Stimulated activated CD4-positive, alpha-beta T cell treated with anti-CD3 and anti-CD28 coated beads, Interleukin-1b, Interleukin-23, amount 100 ng/mL, for 24 hours (primary cell): ENCODE measurements at regions not wholly inside any gene's neighbourhood (a gene's known extent, or its start where the extent isn't known, plus 50 kb on each side); places are given as distances from the start of the nearest gene placed in this dataset.
A peak's percentile ranks its signal among the peaks of the same experiment; 100 is the strongest.

Experiments
- DNase-seq, 4 experiments: peaks; one replicate each; pipeline ENCODE4 v3.0.0-alpha.2; 2020; ENCODE audit warnings: low read depth in 4 of 4, low spot score in 1 of 4

DNA sequence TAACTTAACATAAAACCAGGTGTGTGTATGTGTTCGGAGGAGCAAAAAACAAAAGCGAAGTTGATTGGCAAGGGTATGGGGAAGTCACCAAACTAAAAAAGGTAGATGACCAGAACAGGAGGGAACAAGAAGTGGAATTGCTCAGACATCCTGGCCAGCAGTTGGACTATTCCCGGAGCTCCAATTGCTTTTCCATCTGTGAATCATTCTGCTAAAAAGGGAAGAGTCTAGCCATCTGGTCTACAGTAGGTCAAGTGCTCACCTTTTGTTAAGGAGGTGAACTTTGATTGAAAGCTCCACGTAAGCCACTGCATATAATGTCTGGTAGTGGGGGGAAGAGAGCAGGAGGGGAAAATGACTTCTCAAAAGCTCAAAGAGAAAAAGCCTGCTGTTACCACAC, 50.0 kb upstream of the BET1 start:
- DNase-seq: no peak

DNA sequence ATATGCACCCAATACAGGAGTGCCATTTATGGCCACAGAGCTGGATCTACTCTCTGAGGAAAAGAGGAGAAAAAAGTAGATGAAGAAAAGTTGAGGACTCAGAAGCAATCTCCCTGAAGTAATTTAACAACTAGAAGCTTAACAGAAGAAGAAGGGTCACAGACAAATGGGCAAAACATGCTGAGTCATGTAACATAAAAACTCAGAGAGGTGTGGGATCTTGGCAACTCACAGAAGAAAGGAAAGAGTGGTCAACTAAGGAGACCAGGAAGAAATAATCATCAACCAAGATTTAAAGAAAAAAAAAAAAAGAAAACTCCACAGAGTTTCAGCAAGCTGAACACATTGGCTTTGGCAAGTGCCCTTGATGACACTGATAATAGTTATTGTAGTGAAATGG, 51.8 kb upstream of the BET1 start:
- no peak for DNase-seq

DNA sequence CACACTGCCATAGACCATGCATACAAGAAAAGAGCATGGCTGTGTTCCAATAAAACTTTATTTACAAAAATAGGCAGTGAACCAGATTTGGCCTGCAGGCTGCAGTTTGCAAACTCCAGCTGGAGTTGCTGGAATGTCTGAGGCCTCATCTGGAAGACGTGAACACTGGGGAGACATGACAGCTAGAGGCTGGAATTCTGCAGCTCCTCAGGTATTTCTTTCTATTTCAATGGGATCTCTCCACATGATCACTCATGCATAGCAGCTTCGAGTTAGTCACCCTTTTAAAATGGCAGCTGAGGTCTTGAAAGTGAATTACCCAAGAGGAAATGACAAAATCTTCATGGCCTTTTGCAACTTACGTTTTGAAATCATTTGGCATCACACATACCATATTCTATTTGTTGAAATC, 52.6 kb upstream of the BET1 start:
- DNase-seq: no peak

DNA sequence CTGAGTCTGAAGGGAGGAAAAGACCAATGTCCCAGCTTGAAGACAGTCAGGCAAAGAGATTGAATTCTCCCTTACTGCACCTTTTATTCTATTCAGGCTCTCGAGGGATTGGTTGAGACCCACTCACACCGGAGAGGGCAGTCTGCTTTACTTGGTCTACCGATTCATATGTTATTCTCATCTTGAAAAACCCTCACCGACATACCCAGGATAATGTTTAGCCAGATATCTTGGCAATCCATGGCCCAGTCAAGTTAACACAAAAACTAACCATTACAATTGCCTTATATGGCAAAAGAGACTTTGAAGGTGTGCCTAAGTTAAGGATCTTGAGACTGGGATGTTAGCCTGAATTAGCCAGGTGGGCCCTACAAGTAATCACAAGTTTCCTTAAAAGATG, 53.8 kb upstream of the BET1 start:
- DNase-seq: no peak

DNA sequence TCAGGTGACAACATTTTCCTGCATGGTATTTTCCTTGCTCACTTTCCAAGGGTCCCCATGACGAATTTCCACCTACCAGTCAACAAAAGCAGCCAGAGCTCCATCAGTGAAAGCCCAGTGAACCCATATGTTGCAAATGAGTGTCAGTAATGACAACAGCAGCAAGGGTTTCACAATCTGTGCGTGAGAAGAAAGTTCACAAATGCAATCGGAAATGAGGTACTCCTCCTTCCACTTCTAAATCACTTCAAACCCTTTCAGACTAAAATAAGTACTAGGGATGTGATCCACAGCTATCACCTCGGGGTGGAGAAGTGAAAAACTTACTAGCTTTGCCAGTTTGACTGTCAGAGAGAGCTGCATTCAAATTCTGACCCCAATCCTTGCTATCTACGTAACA, 55.6 kb upstream of the BET1 start:
- DNase-seq: no peak

DNA sequence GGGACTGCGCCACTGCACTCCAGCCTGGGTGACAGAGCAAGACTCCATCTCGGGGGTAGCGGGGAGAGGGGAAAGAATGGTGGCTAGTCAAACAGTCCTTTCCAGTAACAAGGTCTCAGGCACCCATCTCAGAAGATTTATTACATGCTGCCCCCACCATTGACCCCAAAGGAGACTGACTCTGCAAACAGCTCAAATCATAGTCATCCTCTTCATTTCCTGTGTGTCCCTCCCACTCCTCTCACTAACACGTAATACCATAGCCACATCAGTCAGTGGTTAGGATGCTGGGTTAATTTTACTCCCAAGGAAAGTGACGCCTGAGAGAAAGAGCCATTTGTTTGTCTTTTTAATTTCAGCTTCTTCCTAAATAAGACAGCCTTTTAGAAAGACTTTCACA, 56.6 kb upstream of the BET1 start:
- no peak for DNase-seq

DNA sequence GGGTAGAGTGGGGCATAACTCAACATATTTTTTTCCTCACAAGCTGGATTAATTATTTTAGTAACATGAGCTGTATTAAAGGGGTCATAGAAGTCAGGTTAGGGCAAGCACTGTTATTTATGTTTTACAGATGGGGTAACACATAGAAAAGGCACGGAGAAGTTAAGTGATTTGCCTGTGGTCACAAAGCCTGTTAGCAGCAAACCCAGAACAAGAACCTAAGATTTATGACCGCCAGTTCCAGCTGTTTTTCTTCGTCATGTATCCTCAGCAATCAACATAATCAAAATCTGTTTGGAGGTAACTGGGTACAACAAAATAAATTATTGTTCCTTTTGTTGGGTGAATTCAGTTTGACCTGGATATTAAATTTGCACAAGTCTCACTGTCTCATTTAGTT, 57.2 kb upstream of the BET1 start:
- no peak for DNase-seq

DNA sequence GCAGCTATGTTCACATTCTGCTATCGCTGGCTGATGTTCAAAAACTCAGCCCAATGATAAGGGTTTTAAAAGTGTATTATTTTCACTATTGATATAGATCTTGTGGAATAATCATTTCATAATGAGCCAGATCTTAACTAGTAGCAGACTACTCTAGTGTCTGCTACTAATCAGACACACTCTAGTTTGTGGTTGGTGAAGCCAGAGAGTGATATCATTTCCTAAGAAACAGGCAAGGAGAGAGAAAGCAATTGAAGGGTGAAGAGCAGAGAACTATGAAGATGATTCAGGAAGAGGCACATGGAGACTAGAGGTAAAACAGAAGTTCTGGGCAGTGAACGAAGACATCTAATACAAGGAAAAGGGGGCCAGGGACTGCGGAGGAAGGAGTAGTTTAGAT, 58.2 kb upstream of the BET1 start:
- no peak for DNase-seq

DNA sequence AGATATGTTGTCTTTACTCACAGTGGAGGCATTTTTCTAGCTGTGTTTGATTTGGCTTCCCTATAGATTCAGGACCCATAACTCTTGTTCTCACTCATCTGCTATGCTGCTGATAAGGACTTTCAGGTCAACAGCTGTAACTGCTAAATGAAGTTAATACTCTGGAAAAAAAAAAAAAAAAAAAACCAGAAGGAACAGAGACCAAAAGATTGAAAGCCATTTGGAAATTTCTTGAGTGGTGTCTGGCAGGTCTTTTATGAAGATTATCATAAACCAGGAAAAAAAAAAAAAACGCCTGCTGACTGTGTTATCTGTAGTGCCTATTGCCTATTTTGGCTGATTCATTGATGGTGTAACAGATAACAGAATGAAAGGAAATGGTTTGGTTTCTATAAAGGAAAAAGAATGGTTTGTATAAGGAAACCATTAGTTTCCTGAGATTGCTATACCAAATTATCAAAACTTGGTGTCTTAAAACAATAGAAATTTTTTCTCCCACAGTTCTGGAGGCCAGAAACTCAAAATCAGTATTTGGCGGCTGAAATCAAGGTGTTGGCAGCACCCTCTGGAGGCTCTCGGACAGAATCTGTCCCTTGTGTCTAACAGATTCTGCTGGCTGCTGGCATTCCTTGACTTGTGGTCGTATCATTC, 60.5 kb upstream of the BET1 start:
- DNase-seq: no peak

DNA sequence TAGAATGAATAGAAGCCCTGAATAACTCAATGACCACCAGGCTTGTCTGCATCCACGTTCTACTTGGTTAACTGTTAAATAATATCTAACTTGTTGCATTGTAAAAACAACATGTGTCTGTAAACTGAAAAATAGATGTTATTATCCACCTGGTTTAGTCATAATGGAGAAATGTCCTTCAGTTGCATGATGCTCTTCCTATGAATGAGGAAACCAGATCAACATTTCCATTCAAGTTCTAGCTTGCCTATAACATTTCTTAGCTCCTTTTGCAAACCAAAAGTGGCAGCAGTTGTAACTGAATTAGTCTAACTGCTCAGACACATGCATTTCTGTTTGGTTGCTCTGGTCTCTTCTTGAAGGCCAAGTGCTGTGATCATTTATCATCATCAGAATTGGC, 62.9 kb upstream of the BET1 start:
- no peak for DNase-seq

DNA sequence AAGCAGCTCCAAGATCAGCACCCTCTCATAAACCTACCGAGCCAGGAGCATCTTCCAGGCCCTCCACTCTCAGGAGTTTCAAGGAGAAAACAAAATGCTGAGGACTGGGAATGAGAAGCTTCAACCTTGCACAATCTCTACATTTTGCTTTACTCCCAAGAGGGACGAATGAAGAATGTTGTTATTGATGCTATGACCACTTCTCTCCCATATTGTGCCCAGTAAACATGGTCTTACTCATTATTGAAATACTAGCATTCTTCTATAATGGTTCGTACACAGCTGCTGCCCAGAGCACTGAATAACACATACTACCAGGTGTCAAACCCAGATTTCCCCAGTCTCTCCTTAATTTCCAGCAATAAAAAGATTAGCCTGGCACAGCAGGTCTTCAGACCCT, 63.4 kb upstream of the BET1 start:
- DNase-seq: no peak

DNA sequence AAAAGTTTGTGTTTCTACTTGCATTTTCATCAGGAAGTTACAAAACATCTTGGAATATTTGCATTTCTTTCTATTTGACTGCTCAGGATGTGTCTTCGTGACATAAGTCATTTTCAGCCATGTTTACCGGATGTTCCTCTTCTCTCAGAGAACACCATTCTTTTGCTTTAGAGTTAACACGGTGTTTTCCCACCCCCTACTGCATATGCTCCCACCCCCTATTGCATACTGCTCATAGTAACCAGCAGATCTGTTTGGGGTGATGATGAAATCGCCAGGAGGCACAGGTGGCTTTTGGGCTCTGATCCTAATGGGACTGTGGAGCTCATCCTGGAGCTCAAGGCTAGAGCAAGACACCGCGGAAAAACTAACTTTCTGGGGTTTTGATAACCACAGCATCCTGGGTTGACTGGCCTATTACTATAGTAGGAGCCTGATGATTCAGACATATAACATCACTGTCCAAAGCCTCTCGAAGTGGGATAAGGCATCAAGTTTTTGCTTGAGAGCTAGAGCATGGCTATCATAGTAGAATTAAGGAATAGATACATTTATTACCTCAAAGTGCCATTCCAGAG, 65.1 kb upstream of the BET1 start:
- no peak for DNase-seq

DNA sequence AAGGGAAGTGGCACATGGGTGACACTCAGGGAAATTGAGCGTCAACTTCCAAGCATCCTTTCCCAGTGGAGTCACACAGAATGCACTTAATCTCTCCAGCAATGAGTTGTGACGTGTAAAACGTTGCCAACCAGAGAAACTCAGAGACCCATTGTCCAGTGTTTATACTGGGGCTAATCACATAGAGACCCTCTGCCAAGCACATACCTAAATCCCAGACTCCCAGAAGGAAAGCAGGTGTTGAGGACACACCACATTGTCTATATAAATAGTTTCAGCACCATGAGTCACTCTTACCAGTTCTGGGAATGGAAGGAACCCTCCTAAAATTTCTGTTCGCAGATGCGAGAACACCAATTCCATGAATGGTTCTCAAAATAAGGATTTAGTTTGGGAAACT, 76.4 kb upstream of the BET1 start:
- DNase-seq: no peak

DNA sequence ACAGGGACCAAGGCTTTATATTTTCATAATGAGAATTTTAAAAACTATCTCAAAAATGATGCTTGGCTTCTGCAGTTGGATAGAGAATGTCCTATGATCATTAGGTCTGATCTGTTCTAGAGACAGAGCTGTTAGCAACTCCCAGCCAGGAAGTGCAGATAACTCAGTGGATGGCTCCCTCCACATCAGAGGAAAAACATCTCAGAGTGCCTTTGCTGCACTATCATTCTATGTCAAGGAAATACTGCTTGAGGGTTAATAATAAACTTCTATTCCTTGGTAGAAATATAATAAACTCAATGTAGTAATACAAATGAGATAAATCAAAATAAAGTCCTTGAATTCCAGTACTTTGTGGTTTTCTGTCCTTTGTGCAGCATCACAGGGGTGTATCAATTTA, 78.0 kb upstream of the BET1 start:
- no peak for DNase-seq

DNA sequence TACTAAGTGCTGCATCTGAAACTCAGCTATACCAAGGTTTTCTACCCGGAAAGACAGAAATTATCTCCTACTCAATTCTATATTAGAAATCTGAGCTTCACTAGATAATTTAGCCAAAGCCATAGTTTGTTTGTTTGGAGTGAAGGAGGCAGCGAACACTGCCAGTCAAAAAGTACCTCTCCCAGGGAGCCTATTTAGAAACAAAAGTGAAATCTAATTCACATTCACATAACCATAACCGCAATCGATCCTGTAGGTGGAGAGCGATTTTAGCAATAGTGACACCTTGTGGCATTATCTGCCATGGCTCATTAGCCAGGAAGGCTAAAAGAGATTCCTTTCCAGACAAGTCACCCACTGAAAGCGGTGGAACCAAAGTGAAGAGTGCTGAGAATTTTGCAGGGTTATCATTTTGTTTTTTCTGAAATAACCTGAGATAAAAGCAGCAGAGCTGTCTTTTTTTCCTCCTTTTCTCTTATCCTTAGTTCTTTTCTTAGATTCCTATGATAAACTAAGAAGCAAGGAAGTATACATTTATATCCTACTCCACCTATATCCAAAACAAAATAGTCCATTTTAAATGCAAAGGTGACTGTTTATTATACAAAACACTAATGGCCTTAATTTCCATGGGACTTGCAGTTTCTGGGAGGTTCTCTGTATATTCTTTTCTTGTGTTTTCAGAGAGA, 83.7 kb upstream of the BET1 start:
- DNase-seq: peak; percentile 1 to 22 (median 12)

DNA sequence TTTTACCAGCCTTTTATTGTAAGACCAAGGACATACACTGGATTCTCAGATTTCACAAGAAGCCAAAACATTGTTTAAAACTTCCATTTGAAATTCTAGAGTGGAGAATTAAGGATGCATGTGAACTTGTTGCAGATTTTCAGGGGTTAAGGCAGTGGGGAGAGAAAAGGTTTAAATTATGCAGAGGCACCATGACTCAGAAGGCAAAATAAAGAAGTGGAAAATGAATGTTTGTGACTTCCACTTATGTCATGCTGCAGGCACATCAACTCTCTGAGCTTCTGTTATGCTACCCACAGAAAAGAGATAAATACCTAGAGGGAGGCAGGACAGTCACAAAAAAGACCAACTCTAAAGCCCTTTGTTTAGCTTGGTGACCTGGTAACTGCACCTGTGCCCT, 84.4 kb upstream of the BET1 start:
- no peak for DNase-seq

DNA sequence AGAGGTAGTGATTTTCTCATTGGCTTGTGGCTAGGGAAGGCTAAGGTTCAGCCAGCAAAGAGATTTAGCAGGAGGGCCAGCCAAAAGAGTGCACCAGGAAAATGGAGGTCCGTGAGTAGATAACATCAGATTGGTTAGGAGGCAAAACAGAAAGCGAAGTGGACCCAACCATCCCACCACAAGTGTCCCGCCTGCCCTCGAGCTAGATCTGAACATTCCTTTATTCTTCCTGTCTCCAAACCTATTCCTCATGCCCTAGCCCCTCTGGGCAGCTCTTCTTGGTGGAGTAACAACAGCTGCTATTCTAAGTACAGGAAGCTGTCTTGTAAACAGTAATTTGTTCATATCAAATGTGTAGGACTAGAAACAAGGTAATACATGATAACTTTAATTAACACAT, 85.7 kb upstream of the BET1 start:
- no peak for DNase-seq

DNA sequence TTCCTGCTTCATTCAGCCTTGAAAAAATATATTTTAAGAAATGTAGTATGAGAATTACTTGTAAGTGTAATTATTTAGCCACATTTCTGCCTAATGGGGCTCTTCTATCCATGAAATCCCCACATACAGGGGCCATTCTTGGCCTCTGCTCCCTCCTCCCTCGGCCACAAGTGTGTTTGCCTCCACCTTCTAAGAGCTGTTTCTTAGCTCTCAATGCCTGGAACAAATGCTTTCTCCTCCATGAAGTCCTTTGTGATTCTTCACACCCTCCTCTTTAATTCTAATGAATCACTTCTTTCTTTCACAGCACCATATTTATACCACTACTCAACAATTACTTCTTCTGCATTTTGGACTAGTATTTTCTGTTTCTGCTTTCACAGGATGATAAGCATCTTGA, 88.8 kb upstream of the BET1 start:
- DNase-seq: no peak

DNA sequence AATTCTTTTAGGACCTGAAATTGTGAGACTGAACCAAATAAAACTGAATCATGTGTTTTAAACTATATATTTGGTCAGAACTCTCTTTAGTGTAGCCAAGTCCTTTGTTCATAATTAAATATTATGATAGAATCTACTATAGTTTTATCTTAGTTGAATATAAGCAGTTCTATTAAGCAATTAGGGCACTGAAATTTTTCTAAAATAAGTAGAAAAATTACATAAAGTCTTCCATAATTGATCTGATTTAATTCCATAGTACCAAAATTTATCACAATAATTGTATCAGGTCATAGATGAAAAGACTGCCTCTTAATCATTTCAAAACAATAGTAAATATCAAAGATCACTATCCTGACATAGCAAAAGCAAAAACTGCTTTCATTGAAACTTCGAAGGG, 90.1 kb upstream of the BET1 start:
- DNase-seq: no peak

DNA sequence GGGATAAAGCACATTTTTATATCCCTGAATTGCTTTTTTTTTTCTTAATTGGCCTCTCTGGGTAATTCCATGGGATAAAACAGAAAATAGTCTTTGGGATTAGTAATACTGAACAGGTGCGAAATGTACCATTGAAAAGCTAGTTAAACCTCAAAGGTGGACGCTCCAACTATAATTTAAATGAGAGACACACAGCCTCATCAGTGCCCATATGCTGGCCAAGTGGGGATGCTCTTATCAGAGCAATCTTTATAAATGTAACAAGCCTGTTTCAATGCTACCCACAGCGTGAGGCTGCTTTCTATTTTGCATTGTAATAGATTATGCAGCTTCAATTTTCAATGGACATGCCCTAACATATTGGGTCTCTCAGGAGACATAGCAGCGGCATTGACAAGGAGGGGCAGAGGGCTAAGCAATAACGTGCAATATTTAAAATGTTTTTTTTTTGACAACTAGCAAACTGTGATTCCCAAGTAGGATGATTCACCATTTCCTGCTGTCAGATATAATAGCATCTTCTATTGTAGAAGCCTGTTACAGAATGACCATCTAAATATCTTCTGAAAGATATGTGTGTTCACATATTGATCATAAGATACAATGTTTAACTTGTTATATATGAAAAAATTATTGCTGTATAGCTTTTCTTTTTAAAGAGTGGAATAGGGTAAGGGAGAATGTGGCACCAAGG, 91.3 kb upstream of the BET1 start:
- no peak for DNase-seq

DNA sequence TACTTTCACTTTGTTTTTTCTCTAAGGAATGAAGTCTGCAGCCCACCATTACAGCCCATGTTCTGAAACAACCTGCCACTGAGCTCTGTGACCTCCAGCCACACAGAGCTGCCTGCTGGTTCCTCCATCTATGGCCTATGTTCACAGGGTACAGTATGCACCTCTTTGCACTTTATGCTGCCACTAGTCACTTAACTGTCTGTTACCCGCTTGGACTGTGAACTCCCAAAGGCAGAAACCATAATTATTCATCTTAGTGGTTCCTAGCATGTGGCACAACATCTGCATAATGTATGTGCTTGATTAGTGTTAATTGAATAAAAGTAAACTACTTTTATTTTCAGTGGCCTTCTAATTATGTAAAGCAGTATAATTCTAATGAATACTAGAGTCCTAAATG, 95.5 kb upstream of the BET1 start:
- DNase-seq: no peak

DNA sequence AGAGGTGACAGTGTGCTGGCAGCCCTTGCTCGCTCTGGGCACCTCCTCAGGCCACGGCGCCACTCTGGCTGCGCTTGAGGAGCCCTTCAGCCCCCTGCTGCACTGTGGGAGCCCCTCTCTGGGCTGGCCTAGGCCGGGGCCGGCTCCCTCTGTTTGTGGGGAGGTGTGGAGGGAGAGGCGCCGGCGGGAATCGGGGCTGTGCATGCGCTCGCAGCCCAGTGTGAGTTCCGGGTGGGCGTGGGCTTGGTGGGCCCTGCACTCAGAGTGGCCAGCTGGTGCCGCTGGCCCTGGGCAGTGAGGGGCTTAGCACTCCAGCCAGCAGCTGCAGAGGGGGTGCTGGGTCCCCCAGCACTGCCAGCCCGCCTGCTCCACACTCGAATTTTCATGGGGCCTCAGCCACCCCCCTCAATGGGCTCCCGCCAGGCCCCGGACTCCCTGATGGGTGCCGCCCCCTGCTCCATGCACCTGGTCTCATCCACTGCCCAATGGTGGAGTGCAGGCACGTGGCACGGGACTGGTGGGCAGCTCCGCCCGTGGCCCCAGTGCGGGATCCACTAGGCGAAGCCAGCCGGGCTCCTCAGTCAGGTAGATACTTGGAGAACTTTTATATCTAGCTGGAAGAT, 96.7 kb upstream of the BET1 start:
- DNase-seq: no peak
